OCI-LY3 (cell line): ENCODE measurements at regions not wholly inside any gene's neighbourhood (a gene's known extent, or its start where the extent isn't known, plus 50 kb on each side); places are given as distances from the start of the nearest gene placed in this dataset.
"Not testable (repeated sequence)": the region's sequence is repeated elsewhere in the genome, so short reads cannot be mapped to it uniquely, and the experiment has no call there.

Experiments used
- H2AFZ ChIP-seq: fragments of 200-600, 300-600 bp; shearing (Covaris generic); 2 replicates; pipeline ENCODE4 v1.6.0; 2014; ENCODE audit warnings: antibody characterized with exemption, low read depth, low read length
- H3K27ac ChIP-seq: fragments of 200-600, 300-600 bp; sonication (generic); 2 replicates; pipeline ENCODE4 v1.5.1; 2014; ENCODE audit warnings: mild to moderate bottlenecking, low read length, moderate library complexity, mixed read lengths
- H3K27me3 ChIP-seq: fragments of 200-600, 300-600 bp; sonication (generic); 2 replicates; pipeline ENCODE4 v1.6.1; 2014; ENCODE audit warnings: low read depth, low read length, mixed read lengths
- H3K36me3 ChIP-seq: fragments of 200-600, 300-600 bp; sonication (generic); replicated peaks from 2 replicates; pipeline ENCODE3; 2014; ENCODE audit warnings: low read depth, low read length, mixed read lengths
- H3K4me1 ChIP-seq: fragments of 300-600, 200-600 bp; sonication (generic); 2 replicates; pipeline ENCODE4 v1.6.1; 2014; ENCODE audit warnings: low read length, mixed read lengths
- H3K4me2 ChIP-seq: fragments of 200-600, 300-600 bp; sonication (generic); 2 replicates; pipeline ENCODE4 v1.6.1; 2014; ENCODE audit warnings: low read length, mixed read lengths
- H3K4me3 ChIP-seq: fragments of 300-600, 200-600 bp; sonication (generic); 2 replicates; pipeline ENCODE4 v1.5.1; 2014; ENCODE audit warnings: antibody characterized with exemption, mild to moderate bottlenecking, low read length, moderate library complexity
- H3K79me2 ChIP-seq: fragments of 300-600, 200-600 bp; shearing (Covaris generic); 2 replicates; pipeline ENCODE4 v1.6.1; 2014; ENCODE audit warnings: mild to moderate bottlenecking, low read length, mixed read lengths
- H3K9ac ChIP-seq: fragments of 300-600, 200-600 bp; shearing (Covaris generic); 2 replicates; pipeline ENCODE4 v1.6.0; 2014; ENCODE audit warnings: mild to moderate bottlenecking, low read length, moderate library complexity
- H3K9me3 ChIP-seq: fragments of 200-600, 300-600 bp; shearing (Covaris generic); 2 replicates; pipeline ENCODE4 v1.6.1; 2014; ENCODE audit warnings: low read length, mixed read lengths; ENCODE audit not compliant: insufficient read depth
- H4K20me1 ChIP-seq: fragments of 200-600, 300-600 bp; sonication (generic); 2 replicates; pipeline ENCODE4 v1.6.1; 2016; ENCODE audit warnings: low read length, mixed read lengths; ENCODE audit not compliant: insufficient read depth
- EZH2phosphoT487 ChIP-seq: fragments of 200-600 bp; shearing (Covaris generic); IDR thresholded peaks from 2 replicates; pipeline ENCODE4 v1.6.1; 2018; ENCODE audit warnings: antibody characterized with exemption, mixed run types, low read depth
- TF ChIP-seq, protein P1 (sequence below): fragments of 200-600, 300-600 bp; sonication (generic); IDR thresholded peaks from 2 replicates; pipeline ENCODE4 v1.5.1; 2014; ENCODE audit warnings: antibody characterized with exemption, low read length, low read depth

DNA sequence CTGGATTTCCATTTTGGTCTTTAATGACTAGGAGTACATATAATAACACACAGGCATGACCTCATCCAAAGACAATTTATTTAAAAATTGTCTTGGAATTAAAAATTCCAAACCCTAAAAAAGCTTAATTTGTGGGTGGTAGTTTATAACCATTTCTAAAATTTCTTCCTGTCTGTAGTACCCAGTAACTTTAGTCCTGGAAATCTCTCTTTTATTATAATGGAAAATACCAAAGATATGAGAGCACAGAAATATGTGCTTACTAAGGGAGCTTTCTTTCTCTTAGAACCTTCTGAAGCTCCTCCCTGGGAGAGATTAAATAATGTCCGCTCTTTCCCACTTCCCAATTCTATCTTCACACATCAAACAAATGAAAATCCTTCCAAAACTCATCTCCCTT is 70.5 kb upstream of the PRL start:
- Histone ChIP-seq H4K20me1 (no peaks in the 10 kb centered on the region), H3K27me3 (no peaks in the 10 kb centered on the region), H3K4me2 (no peak overlapping the region), H3K4me3 (no peak overlapping the region), H2AFZ (no peak overlapping the region), H3K9me3 (no peaks in the 10 kb centered on the region), H3K79me2 (no peaks in the 10 kb centered on the region), H3K4me1 (peaks cover 19% of the 10 kb centered on the region), H3K9ac (no peak overlapping the region), H3K36me3 (no peaks in the 10 kb centered on the region), H3K27ac (no peak overlapping the region)
- TF ChIP-seq, protein P1, sequence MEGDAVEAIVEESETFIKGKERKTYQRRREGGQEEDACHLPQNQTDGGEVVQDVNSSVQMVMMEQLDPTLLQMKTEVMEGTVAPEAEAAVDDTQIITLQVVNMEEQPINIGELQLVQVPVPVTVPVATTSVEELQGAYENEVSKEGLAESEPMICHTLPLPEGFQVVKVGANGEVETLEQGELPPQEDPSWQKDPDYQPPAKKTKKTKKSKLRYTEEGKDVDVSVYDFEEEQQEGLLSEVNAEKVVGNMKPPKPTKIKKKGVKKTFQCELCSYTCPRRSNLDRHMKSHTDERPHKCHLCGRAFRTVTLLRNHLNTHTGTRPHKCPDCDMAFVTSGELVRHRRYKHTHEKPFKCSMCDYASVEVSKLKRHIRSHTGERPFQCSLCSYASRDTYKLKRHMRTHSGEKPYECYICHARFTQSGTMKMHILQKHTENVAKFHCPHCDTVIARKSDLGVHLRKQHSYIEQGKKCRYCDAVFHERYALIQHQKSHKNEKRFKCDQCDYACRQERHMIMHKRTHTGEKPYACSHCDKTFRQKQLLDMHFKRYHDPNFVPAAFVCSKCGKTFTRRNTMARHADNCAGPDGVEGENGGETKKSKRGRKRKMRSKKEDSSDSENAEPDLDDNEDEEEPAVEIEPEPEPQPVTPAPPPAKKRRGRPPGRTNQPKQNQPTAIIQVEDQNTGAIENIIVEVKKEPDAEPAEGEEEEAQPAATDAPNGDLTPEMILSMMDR: no peak
- TF ChIP-seq EZH2phosphoT487: no peak

DNA sequence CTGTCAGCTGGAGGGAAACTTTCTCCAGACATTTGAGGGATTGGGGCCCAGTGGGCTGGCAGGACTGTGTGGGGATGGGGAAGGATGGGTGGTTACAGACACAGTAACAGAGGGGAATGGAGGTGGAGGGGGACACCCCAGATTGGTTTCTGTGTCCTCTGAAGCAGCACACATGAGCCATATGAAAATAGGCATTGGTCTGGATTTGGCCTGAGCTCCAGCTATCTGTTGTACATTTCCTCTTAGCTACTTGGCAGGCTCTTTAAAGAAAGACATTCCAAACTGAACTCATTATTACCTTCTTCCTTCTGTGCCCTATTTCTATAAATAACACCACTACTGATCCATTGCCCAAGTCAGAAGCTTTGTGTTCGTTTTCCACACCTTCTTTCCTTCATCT is 72.0 kb upstream of the PRL start:
- H3K9ac ChIP-seq: no peak overlapping the region

DNA sequence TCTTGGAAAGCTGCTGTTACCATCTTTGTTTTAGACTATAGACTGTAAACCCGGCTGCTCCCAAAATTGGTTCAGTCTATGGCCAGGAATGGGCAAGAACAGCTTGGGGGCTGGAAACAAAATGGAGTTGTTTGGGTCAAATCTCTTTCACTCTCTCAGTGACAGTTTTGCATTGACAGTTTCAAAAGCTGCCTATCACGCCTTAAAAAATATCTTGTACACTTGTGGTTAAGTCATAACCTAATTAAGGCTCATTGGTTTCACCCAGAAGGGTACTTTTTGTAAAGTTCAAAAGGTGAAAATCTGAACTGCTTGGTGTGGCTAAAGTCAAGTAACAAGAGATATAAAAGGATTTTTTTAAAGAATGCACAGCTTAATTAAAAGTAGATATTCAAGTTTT is 76.1 kb upstream of the PRL start:
- H3K9me3 ChIP-seq: no peaks in the 10 kb centered on the region
- H2AFZ ChIP-seq: 0 out of 2 replicates have a peak overlapping the region, but pooled peaks have one; percentile 39
- no peak overlapping the region for H3K4me2 ChIP-seq
- no peaks in the 10 kb centered on the region for H3K79me2 ChIP-seq
- no peaks in the 10 kb centered on the region for H4K20me1 ChIP-seq
- no peak overlapping the region for H3K27ac ChIP-seq
- H3K4me1 ChIP-seq: 0 out of 2 replicates have a peak, but pooled peaks cover 5% of the 10 kb centered on the region
- no peaks in the 10 kb centered on the region for H3K27me3 ChIP-seq
- H3K4me3 ChIP-seq: no peak overlapping the region
- TF ChIP-seq, protein P1: no peak
- TF ChIP-seq EZH2phosphoT487: no peak
- no peak overlapping the region for H3K9ac ChIP-seq
- no peaks in the 10 kb centered on the region for H3K36me3 ChIP-seq

More for the DNA sequence above, 72.0 kb upstream of the PRL start:
- no peaks in the 10 kb centered on the region for H4K20me1 ChIP-seq
- H3K36me3 ChIP-seq: no peaks in the 10 kb centered on the region
- no peaks in the 10 kb centered on the region for H3K9me3 ChIP-seq
- H3K27ac ChIP-seq: no peak overlapping the region
- peaks cover 10% of the 10 kb centered on the region for H3K4me1 ChIP-seq
- no peak for TF ChIP-seq EZH2phosphoT487
- TF ChIP-seq, protein P1: no peak
- H2AFZ ChIP-seq: no peak overlapping the region
- H3K79me2 ChIP-seq: no peaks in the 10 kb centered on the region
- no peak overlapping the region for H3K4me3 ChIP-seq
- no peaks in the 10 kb centered on the region for H3K27me3 ChIP-seq
- no peak overlapping the region for H3K4me2 ChIP-seq

DNA sequence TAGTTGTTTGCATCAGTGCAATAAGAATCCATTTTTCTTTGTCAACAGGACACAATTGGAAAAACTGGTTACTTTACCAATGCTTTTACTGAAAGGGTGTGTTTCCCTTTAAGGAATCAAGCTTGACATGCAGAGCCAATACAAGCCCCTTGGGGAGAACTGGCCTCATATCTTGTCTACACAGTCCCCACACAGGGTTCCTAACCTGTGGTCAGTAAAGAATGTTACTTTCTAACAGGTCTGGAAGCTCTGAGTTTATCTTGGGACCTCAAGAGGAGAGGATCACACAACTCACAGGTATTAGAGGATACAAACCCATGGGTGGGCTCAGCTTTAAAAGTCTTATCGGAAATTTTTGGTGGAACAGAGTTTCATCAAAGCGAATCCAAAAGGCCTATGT is 78.1 kb upstream of the PRL start:
- not testable (repeated sequence) for H2AFZ ChIP-seq, H3K36me3 ChIP-seq, H3K4me1 ChIP-seq, H3K79me2 ChIP-seq, H3K27me3 ChIP-seq, H3K9ac ChIP-seq, H3K9me3 ChIP-seq, H3K27ac ChIP-seq, H3K4me3 ChIP-seq, H4K20me1 ChIP-seq, H3K4me2 ChIP-seq

DNA sequence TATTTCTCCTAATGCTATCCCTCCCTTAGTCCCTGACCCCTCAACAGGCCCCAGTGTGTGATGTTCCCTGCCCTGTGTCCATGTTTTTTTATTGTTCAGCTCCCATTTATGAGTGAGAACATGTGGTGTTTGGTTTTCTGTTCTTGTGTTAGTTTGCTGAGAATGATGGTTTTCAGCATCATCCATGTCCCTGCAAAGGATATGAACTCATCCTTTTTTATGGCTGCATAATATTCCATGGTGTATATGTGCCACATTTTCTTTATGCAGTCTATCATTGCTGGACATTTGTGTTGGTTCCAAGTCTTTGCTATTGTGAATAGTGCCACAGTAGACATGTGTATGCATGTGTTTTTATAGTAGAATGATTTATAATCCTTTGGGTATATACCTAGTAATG is 79.5 kb upstream of the PRL start:
- H3K36me3 ChIP-seq, H3K9ac ChIP-seq, H4K20me1 ChIP-seq, H3K4me2 ChIP-seq, H3K79me2 ChIP-seq, H3K27ac ChIP-seq, H3K27me3 ChIP-seq, H2AFZ ChIP-seq, H3K4me3 ChIP-seq, H3K4me1 ChIP-seq, H3K9me3 ChIP-seq: not testable (repeated sequence)

DNA sequence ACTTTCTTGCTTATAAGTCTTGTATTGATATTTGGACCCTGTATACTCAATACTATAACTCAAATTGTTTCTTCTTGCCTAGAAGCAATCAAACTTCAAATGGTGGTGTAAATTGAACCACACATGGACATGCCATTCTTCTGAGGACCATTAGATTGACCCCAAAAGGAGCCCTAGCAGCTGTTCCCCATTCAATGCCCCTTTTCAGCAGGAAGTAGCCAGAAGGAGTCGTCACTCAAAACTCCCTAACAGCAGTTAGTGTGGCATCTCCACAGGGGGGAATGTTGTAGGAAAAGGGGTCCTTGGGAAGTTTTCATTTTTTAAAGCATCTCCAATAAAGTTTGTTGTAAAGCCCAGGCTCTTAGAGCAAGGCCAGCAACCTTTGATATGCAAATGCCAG is 81.7 kb upstream of the PRL start:
- H3K9ac ChIP-seq, H4K20me1 ChIP-seq, H3K9me3 ChIP-seq, H3K79me2 ChIP-seq, H3K4me3 ChIP-seq, H3K27me3 ChIP-seq, H2AFZ ChIP-seq, H3K27ac ChIP-seq, H3K4me1 ChIP-seq, H3K4me2 ChIP-seq, H3K36me3 ChIP-seq: not testable (repeated sequence)
